ENCODE measurements at regions not wholly inside any gene's neighbourhood (a gene's known extent, or its start where the extent isn't known, plus 50 kb on each side); places are given as distances from the start of the nearest gene placed in this dataset.

GRCh38 chr16:8005096-8005860, 585.0 kb downstream of the TMEM114 start:
- TF ChIP-seq CTCF (conservative IDR thresholded peaks at IDR 0.05; ENCODE audit: low read depth in 2 of 2) (no peak), ZNF114 (CRISPR knock-in tag; IDR thresholded peaks at IDR 0.05) (no peak), JUNB (IDR thresholded peaks at IDR 0.05; ENCODE audit: unreplicated experiment) (no peak), POLR2AphosphoS5 (IDR thresholded peaks at IDR 0.05; ENCODE audit: low read depth) (no peak), REST (IDR thresholded peaks at IDR 0.05; ENCODE audit: unreplicated experiment) (no peak), EZH2 (IDR thresholded peaks at IDR 0.05; ENCODE audit: low read depth, unreplicated experiment) (no peak), ZNF462 (CRISPR knock-in tag; IDR thresholded peaks at IDR 0.05) (no peak), EZH2phosphoT487 (IDR thresholded peaks at IDR 0.05; ENCODE audit: unreplicated experiment) (no peak), ETS1 (IDR thresholded peaks at IDR 0.05) (no peak), CREB1 (CRISPR knock-in tag; IDR thresholded peaks at IDR 0.05; ENCODE audit: low read depth) (no peak)

All from GM23338 (cell line).